OCI-LY3 (cell line): ENCODE measurements at regions not wholly inside any gene's neighbourhood (a gene's known extent, or its start where the extent isn't known, plus 50 kb on each side); places are given as distances from the start of the nearest gene placed in this dataset.

Experiments
- H2AFZ ChIP-seq: fragments of 200-600, 300-600 bp; shearing (Covaris generic); 2 replicates; pipeline ENCODE4 v1.6.0; 2014; ENCODE audit warnings: antibody characterized with exemption, low read depth, low read length
- H3K27ac ChIP-seq: fragments of 200-600, 300-600 bp; sonication (generic); 2 replicates; pipeline ENCODE4 v1.5.1; 2014; ENCODE audit warnings: mild to moderate bottlenecking, low read length, moderate library complexity, mixed read lengths
- H3K27me3 ChIP-seq: fragments of 200-600, 300-600 bp; sonication (generic); 2 replicates; pipeline ENCODE4 v1.6.1; 2014; ENCODE audit warnings: low read depth, low read length, mixed read lengths
- H3K36me3 ChIP-seq: fragments of 200-600, 300-600 bp; sonication (generic); replicated peaks from 2 replicates; pipeline ENCODE3; 2014; ENCODE audit warnings: low read depth, low read length, mixed read lengths
- H3K4me1 ChIP-seq: fragments of 300-600, 200-600 bp; sonication (generic); 2 replicates; pipeline ENCODE4 v1.6.1; 2014; ENCODE audit warnings: low read length, mixed read lengths
- H3K4me2 ChIP-seq: fragments of 200-600, 300-600 bp; sonication (generic); 2 replicates; pipeline ENCODE4 v1.6.1; 2014; ENCODE audit warnings: low read length, mixed read lengths
- H3K4me3 ChIP-seq: fragments of 300-600, 200-600 bp; sonication (generic); 2 replicates; pipeline ENCODE4 v1.5.1; 2014; ENCODE audit warnings: antibody characterized with exemption, mild to moderate bottlenecking, low read length, moderate library complexity
- H3K79me2 ChIP-seq: fragments of 300-600, 200-600 bp; shearing (Covaris generic); 2 replicates; pipeline ENCODE4 v1.6.1; 2014; ENCODE audit warnings: mild to moderate bottlenecking, low read length, mixed read lengths
- H3K9ac ChIP-seq: fragments of 300-600, 200-600 bp; shearing (Covaris generic); 2 replicates; pipeline ENCODE4 v1.6.0; 2014; ENCODE audit warnings: mild to moderate bottlenecking, low read length, moderate library complexity
- H3K9me3 ChIP-seq: fragments of 200-600, 300-600 bp; shearing (Covaris generic); 2 replicates; pipeline ENCODE4 v1.6.1; 2014; ENCODE audit warnings: low read length, mixed read lengths; ENCODE audit not compliant: insufficient read depth
- H4K20me1 ChIP-seq: fragments of 200-600, 300-600 bp; sonication (generic); 2 replicates; pipeline ENCODE4 v1.6.1; 2016; ENCODE audit warnings: low read length, mixed read lengths; ENCODE audit not compliant: insufficient read depth
- EZH2phosphoT487 ChIP-seq: fragments of 200-600 bp; shearing (Covaris generic); IDR thresholded peaks from 2 replicates; pipeline ENCODE4 v1.6.1; 2018; ENCODE audit warnings: antibody characterized with exemption, mixed run types, low read depth
- TF ChIP-seq, protein P1 (sequence below): fragments of 200-600, 300-600 bp; sonication (generic); IDR thresholded peaks from 2 replicates; pipeline ENCODE4 v1.5.1; 2014; ENCODE audit warnings: antibody characterized with exemption, low read length, low read depth

DNA sequence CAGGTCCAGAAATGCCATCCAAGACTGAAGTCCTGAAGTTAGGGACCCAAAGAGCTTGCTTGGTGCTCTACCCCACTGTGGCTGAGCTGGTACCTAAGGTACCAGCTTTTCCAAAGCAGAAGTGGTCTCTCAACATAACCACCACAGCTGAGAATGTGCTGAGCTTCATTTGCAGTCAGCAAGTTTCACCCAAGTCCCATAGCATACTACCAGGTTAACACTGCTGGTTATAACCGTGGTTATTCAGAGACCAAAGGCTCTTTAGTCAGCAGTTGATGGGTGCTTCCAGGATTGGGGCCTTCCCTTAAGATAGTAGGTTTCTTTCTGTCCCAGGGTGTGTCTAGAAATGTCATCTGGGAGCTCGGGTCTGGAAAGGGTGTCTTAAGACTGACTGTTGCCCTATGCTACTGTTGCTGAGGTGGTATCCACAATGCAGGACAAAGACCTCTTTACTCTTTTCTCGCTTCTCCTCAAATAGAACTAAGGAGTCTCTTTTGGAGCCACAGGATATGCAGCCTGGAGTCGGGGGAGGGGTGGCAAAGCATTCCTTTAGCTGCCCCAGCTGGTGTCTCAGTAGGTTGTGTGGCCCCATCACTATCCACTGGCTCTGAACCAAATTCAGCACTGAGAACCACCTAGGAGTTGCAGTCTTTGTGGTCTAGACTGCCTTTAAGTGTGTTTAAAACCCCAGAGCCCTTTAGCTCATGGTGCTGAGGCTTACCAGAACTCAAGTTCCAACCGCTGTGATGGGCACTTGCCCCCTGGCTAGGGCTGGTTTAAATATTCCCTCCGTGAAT is 354.9 kb upstream of the SEMA3C start:
- no peak for TF ChIP-seq EZH2phosphoT487
- TF ChIP-seq, protein P1, sequence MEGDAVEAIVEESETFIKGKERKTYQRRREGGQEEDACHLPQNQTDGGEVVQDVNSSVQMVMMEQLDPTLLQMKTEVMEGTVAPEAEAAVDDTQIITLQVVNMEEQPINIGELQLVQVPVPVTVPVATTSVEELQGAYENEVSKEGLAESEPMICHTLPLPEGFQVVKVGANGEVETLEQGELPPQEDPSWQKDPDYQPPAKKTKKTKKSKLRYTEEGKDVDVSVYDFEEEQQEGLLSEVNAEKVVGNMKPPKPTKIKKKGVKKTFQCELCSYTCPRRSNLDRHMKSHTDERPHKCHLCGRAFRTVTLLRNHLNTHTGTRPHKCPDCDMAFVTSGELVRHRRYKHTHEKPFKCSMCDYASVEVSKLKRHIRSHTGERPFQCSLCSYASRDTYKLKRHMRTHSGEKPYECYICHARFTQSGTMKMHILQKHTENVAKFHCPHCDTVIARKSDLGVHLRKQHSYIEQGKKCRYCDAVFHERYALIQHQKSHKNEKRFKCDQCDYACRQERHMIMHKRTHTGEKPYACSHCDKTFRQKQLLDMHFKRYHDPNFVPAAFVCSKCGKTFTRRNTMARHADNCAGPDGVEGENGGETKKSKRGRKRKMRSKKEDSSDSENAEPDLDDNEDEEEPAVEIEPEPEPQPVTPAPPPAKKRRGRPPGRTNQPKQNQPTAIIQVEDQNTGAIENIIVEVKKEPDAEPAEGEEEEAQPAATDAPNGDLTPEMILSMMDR: no peak
- Histone ChIP-seq H3K27ac (no peak overlapping the region), H3K36me3 (no peaks in the 10 kb centered on the region), H2AFZ (no peak overlapping the region), H3K4me3 (no peak overlapping the region), H3K9me3 (no peaks in the 10 kb centered on the region), H3K9ac (no peak overlapping the region), H3K27me3 (no peaks in the 10 kb centered on the region), H3K4me1 (no peaks in the 10 kb centered on the region), H3K4me2 (no peak overlapping the region), H4K20me1 (no peaks in the 10 kb centered on the region), H3K79me2 (no peaks in the 10 kb centered on the region)

- no peak overlapping the region for H3K4me2 ChIP-seq
- no peaks in the 10 kb centered on the region for H3K9me3 ChIP-seq
- no peak overlapping the region for H3K27ac ChIP-seq
- H3K4me1 ChIP-seq: no peaks in the 10 kb centered on the region
- H3K4me3 ChIP-seq: no peak overlapping the region
- H3K79me2 ChIP-seq: no peaks in the 10 kb centered on the region
- H3K27me3 ChIP-seq: no peaks in the 10 kb centered on the region
- TF ChIP-seq, protein P1: no peak
- no peak for TF ChIP-seq EZH2phosphoT487
- no peaks in the 10 kb centered on the region for H4K20me1 ChIP-seq
- no peak overlapping the region for H3K9ac ChIP-seq
- no peaks in the 10 kb centered on the region for H3K36me3 ChIP-seq
- H2AFZ ChIP-seq: no peak overlapping the region
These were observed 353.3 kb upstream of the SEMA3C start for GRCh38 chr7:81272176-81272575.

DNA sequence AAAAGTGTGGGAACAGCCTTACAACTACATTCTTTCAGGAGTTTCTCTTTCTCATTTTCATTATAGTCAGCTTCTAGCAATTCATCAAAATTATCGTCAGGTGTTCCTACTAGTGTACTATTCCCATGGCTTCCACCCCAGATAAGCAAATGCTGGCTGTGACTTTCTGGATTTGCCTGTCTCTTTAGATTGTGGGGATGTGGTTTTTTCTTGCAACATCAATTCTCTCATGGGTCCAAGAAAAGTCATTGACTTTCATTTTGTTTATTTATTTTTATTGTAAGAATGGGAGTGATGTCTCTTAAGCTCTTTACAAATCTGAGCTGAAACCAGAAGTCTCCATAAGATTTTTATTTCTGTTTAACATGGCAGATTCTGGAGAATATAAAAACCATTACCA is 349.7 kb upstream of the SEMA3C start:
- Histone ChIP-seq H3K4me2 (no peak overlapping the region), H2AFZ (no peak overlapping the region), H3K36me3 (peaks cover 3% of the 10 kb centered on the region), H3K9me3 (0 out of 2 replicates have a peak, but pooled peaks cover 4% of the 10 kb centered on the region), H3K9ac (no peak overlapping the region), H3K27me3 (no peaks in the 10 kb centered on the region), H3K4me3 (no peak overlapping the region), H3K4me1 (no peaks in the 10 kb centered on the region), H3K79me2 (no peaks in the 10 kb centered on the region), H3K27ac (no peak overlapping the region), H4K20me1 (no peaks in the 10 kb centered on the region)
- TF ChIP-seq EZH2phosphoT487: no peak
- TF ChIP-seq, protein P1: no peak

- Histone ChIP-seq H3K27ac (no peak overlapping the region), H3K36me3 (peaks cover 3% of the 10 kb centered on the region), H2AFZ (no peak overlapping the region), H3K9ac (no peak overlapping the region), H3K9me3 (0 out of 2 replicates have a peak, but pooled peaks cover 4% of the 10 kb centered on the region), H3K4me2 (no peak overlapping the region), H3K79me2 (no peaks in the 10 kb centered on the region), H4K20me1 (no peaks in the 10 kb centered on the region), H3K4me1 (no peaks in the 10 kb centered on the region), H3K4me3 (no peak overlapping the region), H3K27me3 (no peaks in the 10 kb centered on the region)
- TF ChIP-seq, protein P1: no peak
- no peak for TF ChIP-seq EZH2phosphoT487
These were observed 348.7 kb upstream of the SEMA3C start for GRCh38 chr7:81267508-81267907.
